ENCODE measurements at regions not wholly inside any gene's neighbourhood (a gene's known extent, or its start where the extent isn't known, plus 50 kb on each side); places are given as distances from the start of the nearest gene placed in this dataset.
"Not testable (repeated sequence)": the region's sequence is repeated elsewhere in the genome, so short reads cannot be mapped to it uniquely, and the experiment has no call there.

- no peak for DNase-seq
These were observed 446.3 kb downstream of the TRAM1L1 start for GRCh38 chr4:116639070-116639577.

- DNase-seq: no peak
These were observed 446.8 kb downstream of the TRAM1L1 start for GRCh38 chr4:116638592-116638991.

- no peak for DNase-seq
These were observed 448.5 kb downstream of the TRAM1L1 start for GRCh38 chr4:116636917-116637316.

GRCh38 chr4:116632269-116632668 is 453.1 kb downstream of the TRAM1L1 start:
- DNase-seq: no peak

- no peak for DNase-seq
These were observed 456.8 kb downstream of the TRAM1L1 start for GRCh38 chr4:116628598-116628997.

GRCh38 chr4:116627545-116627944 is 457.8 kb downstream of the TRAM1L1 start:
- no peak for DNase-seq

- not testable (repeated sequence) for DNase-seq
These were observed 465.9 kb downstream of the TRAM1L1 start for GRCh38 chr4:116619508-116619907.

GRCh38 chr4:116618638-116619037 is 466.7 kb downstream of the TRAM1L1 start:
- no peak for DNase-seq

- DNase-seq: no peak
These were observed 482.3 kb downstream of the TRAM1L1 start for GRCh38 chr4:116603096-116603495.

- no peak for DNase-seq
These were observed 485.5 kb downstream of the TRAM1L1 start for GRCh38 chr4:116599859-116600258.

GRCh38 chr4:116598980-116599789 is 486.2 kb downstream of the TRAM1L1 start:
- no peak for DNase-seq

GRCh38 chr4:116598155-116598979 is 487.0 kb downstream of the TRAM1L1 start:
- no peak for DNase-seq

GRCh38 chr4:116590648-116591047 is 494.7 kb downstream of the TRAM1L1 start:
- no peak for DNase-seq

- DNase-seq: no peak
These were observed 496.6 kb downstream of the TRAM1L1 start for GRCh38 chr4:116588783-116589182.

GRCh38 chr4:116585246-116585645 is 500.1 kb downstream of the TRAM1L1 start:
- no peak for DNase-seq

GRCh38 chr4:116577321-116577720 is 508.1 kb downstream of the TRAM1L1 start:
- DNase-seq: no peak

GRCh38 chr4:116573540-116573939 is 511.8 kb downstream of the TRAM1L1 start:
- no peak for DNase-seq

GRCh38 chr4:116561768-116562167 is 523.6 kb downstream of the TRAM1L1 start:
- no peak for DNase-seq

- no peak for DNase-seq
These were observed 533.6 kb downstream of the TRAM1L1 start for GRCh38 chr4:116551806-116552205.

- DNase-seq: no peak
These were observed 537.7 kb downstream of the TRAM1L1 start for GRCh38 chr4:116547632-116548031.

GRCh38 chr4:116546759-116547158 is 538.6 kb downstream of the TRAM1L1 start:
- no peak for DNase-seq

GRCh38 chr4:116544946-116545345 is 540.4 kb downstream of the TRAM1L1 start:
- DNase-seq: no peak

GRCh38 chr4:116539744-116540143 is 545.6 kb downstream of the TRAM1L1 start:
- no peak for DNase-seq

- no peak for DNase-seq
These were observed 547.5 kb downstream of the TRAM1L1 start for GRCh38 chr4:116537828-116538227.
